ENCODE measurements at regions not wholly inside any gene's neighbourhood (a gene's known extent, or its start where the extent isn't known, plus 50 kb on each side); places are given as distances from the start of the nearest gene placed in this dataset.

DNA sequence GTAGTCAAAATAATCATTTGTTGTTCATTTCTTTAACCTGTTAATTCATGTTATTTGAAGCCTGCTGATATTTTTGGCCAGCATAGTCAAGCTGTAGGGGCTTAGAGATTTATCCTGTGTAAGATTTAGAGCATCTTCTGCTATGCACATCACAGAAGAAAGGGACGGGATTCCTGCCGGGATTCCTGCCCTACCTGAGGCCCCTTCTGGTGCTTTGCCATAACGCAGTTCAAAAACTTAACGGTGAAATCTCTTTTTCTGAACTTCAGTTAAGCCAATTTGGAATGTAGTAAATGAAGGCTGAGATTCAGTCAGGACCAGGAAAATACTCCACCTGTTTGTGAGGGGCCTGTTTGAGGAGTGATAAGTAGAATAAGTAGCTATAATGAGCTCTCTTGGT, 50.7 kb upstream of the TMEM260 start:
- TF ChIP-seq CTCF (IDR thresholded peaks at IDR 0.05; ENCODE audit: insufficient read depth, low read length, poor library complexity, severe bottlenecking) = no peak
- no peak for TF ChIP-seq EZH2phosphoT487 (conservative IDR thresholded peaks at IDR 0.05; ENCODE audit: low read length)
